Endothelial cell of umbilical vein (primary cell): ENCODE measurements at regions not wholly inside any gene's neighbourhood (a gene's known extent, or its start where the extent isn't known, plus 50 kb on each side); places are given as distances from the start of the nearest gene placed in this dataset.

Experiments
- BruUV-seq: library from RNA; stranded (reverse); fragments of 400-500 nt; replicated peaks from 2 replicates; lab custom pipeline; 2021; lab: Mats Ljungman, UMichigan
- CTCF ChIA-PET: fragments of 300-600, 350-600 bp; sonication (Branson Sonifier 250); formaldehyde crosslinking; loops from one replicate; lab custom pipeline; 2021; ENCODE audit warnings: antibody characterized with exemption, inconsistent platforms; lab: Charles Lee
- POLR2A ChIA-PET: fragments of 300-600, 350-600 bp; sonication (Branson Sonifier 250); formaldehyde crosslinking; loops from one replicate; lab custom pipeline; 2021; ENCODE audit warnings: antibody characterized with exemption, inconsistent platforms; lab: Charles Lee
- DNase-seq: peaks from one replicate; pipeline ENCODE4 v3.0.0-alpha.2; 2011; ENCODE audit warnings: low read depth, low spot score
- FAIRE-seq: peaks from 2 replicates; lab custom pipeline; 2011; peaks lifted over from hg19 to GRCh38; lab: Jason Lieb, UNC
- H2AFZ ChIP-seq: 2 replicates; pipeline ENCODE4 v1.6.0; 2012; ENCODE audit warnings: low read depth, low read length, control low read depth, inconsistent platforms
- H3K27ac ChIP-seq: 2 replicates; pipeline ENCODE4 v1.5.1; 2011; ENCODE audit warnings: low read depth, mild to moderate bottlenecking, control low read depth, low read length, moderate library complexity; ENCODE audit not compliant: insufficient read depth
- H3K27me3 ChIP-seq, 2 experiments: 2 replicates each; pipeline versions ENCODE4 v1.6.0 to v1.6.1; 2011; ENCODE audit warnings: low read length in 2 of 2, mixed read lengths in 1 of 2; ENCODE audit not compliant: control insufficient read depth in 2 of 2, insufficient read depth in 2 of 2
- H3K36me3 ChIP-seq, 2 experiments: 2 replicates in 1 of 2; 3 replicates in 1 of 2; pipeline ENCODE4 v1.5.1; 2011; ENCODE audit warnings: low read length in 2 of 2, mild to moderate bottlenecking in 1 of 2, moderate library complexity in 1 of 2; ENCODE audit not compliant: control insufficient read depth in 2 of 2, insufficient read depth in 2 of 2; ENCODE audit errors: extremely low read depth in 1 of 2
- H3K4me1 ChIP-seq: 3 replicates; pipeline ENCODE4 v1.5.1; 2011; ENCODE audit warnings: mild to moderate bottlenecking, low read length; ENCODE audit not compliant: control insufficient read depth, insufficient read depth; ENCODE audit errors: extremely low read depth
- H3K4me2 ChIP-seq: 2 replicates; pipeline ENCODE4 v1.6.1; 2011; ENCODE audit warnings: low read length, control low read depth, mixed read lengths; ENCODE audit not compliant: insufficient read depth
- H3K4me3 ChIP-seq, 3 experiments: fragments of 200-600 bp in 1 of 3; sonication (generic), shearing (Covaris generic) in 1 of 3; replicated peaks in 1 of 3; 2 replicates each; pipeline ENCODE4 v1.5.1; 2011 to 2016; ENCODE audit warnings: control low read depth in 3 of 3, low read length in 3 of 3, mild to moderate bottlenecking in 2 of 3, inconsistent platforms in 1 of 3, low read depth in 1 of 3, moderate library complexity in 1 of 3; ENCODE audit not compliant: insufficient read depth in 1 of 3
- H3K79me2 ChIP-seq: 2 replicates; pipeline ENCODE4 v1.6.0; 2012; ENCODE audit warnings: low read length, inconsistent platforms; ENCODE audit not compliant: control insufficient read depth, insufficient read depth
- H3K9ac ChIP-seq: replicated peaks from 2 replicates; pipeline ENCODE3; 2011; ENCODE audit warnings: low read length, control low read depth; ENCODE audit not compliant: insufficient read depth; ENCODE audit errors: extremely low read depth
- H3K9me1 ChIP-seq: replicated peaks from 3 replicates; pipeline ENCODE4 v1.6.0; 2011; ENCODE audit warnings: mild to moderate bottlenecking, low read length; ENCODE audit not compliant: control insufficient read depth, insufficient read depth; ENCODE audit errors: extremely low read depth
- H3K9me3 ChIP-seq: replicated peaks from 2 replicates; pipeline ENCODE4 v1.5.1; 2012; ENCODE audit warnings: low read length, inconsistent platforms; ENCODE audit not compliant: control insufficient read depth, insufficient read depth
- H4K20me1 ChIP-seq: replicated peaks from 2 replicates; pipeline ENCODE3; 2011; ENCODE audit warnings: mild to moderate bottlenecking, low read length; ENCODE audit not compliant: control insufficient read depth, insufficient read depth; ENCODE audit errors: extremely low read depth
- CTCF ChIP-seq, 2 donors: IDR thresholded peaks; 1 replicate in 1 of 2; 2 replicates in 1 of 2; pipeline ENCODE4 v1.5.1; 2011; ENCODE audit warnings: low read length in 2 of 2, mild to moderate bottlenecking in 2 of 2, moderate library complexity in 2 of 2, control low read depth in 1 of 2, inconsistent platforms in 1 of 2, low read depth in 1 of 2; ENCODE audit not compliant: insufficient read depth in 1 of 2; ENCODE audit errors: extremely low read depth in 1 of 2
- EZH2 ChIP-seq: IDR thresholded peaks from 2 replicates; pipeline ENCODE4 v1.6.1; 2012; ENCODE audit warnings: borderline replicate concordance, low read depth, mild to moderate bottlenecking, moderate library complexity, low read length, inconsistent platforms; ENCODE audit not compliant: severe bottlenecking
- FOS ChIP-seq: IDR thresholded peaks from 2 replicates; pipeline ENCODE4 v1.6.1; 2011; ENCODE audit warnings: mild to moderate bottlenecking, low read length, moderate library complexity, borderline replicate concordance; ENCODE audit not compliant: insufficient read depth
- GATA2 ChIP-seq: IDR thresholded peaks from 2 replicates; pipeline ENCODE4 v1.7.0; 2011; ENCODE audit warnings: low read depth, mild to moderate bottlenecking, moderate library complexity, mixed read lengths, low read length; ENCODE audit not compliant: insufficient read length, insufficient read depth
- JUN ChIP-seq: IDR thresholded peaks from 2 replicates; pipeline ENCODE4 v1.6.1; 2011; ENCODE audit warnings: borderline replicate concordance, low read depth; ENCODE audit not compliant: insufficient read length, insufficient read depth
- MAX ChIP-seq: IDR thresholded peaks from 2 replicates; pipeline ENCODE4 v1.6.1; 2011; ENCODE audit not compliant: insufficient read depth, insufficient read length
- MYC ChIP-seq: IDR thresholded peaks from one replicate; pipeline ENCODE4 v1.6.1; 2011; ENCODE audit warnings: mild to moderate bottlenecking, low read depth, low read length
- POLR2A ChIP-seq: IDR thresholded peaks from 2 replicates; pipeline ENCODE4 v1.6.1; 2012; ENCODE audit warnings: low read depth, mild to moderate bottlenecking, control low read depth, low read length
- POLR2AphosphoS5 ChIP-seq: IDR thresholded peaks from 2 replicates; pipeline ENCODE4 v1.6.1; 2012; ENCODE audit warnings: low read depth, mild to moderate bottlenecking, control low read depth, low read length, moderate library complexity; ENCODE audit not compliant: insufficient read depth
- dilution Hi-C: fragments of 300-500 bp; cut with MboI; formaldehyde crosslinking; loops from one replicate; pipeline ENCODE4 v1.15.0; 2019; ENCODE audit warnings: low sequenced_read_pairs; ENCODE audit not compliant: extremely low pct_ligation_motif_present
- intact Hi-C: fragments of 100-400 bp; cut with micrococcal nuclease; formaldehyde crosslinking; loops from one replicate; pipeline ENCODE4 v1.10.0; 2022

- FAIRE-seq: no peak
- no peak overlapping the region for H3K4me2 ChIP-seq
- intact Hi-C loops: no loop called here
Measured at GRCh38 chr12:88820012-88820411, 239.7 kb upstream of the KITLG start.

More at GRCh38 chr12:88820012-88820411, 239.7 kb upstream of the KITLG start:
- Histone ChIP-seq H3K36me3 (no peaks in the 10 kb centered on the region), H3K9me3 (no peaks in the 10 kb centered on the region), H3K4me3 (no peak overlapping the region), H3K9me1 (no peaks in the 10 kb centered on the region), H3K4me1 (no peaks in the 10 kb centered on the region), H4K20me1 (no peaks in the 10 kb centered on the region), H2AFZ (no peak overlapping the region), H3K9ac (no peak overlapping the region), H3K27me3 (no peaks in the 10 kb centered on the region), H3K79me2 (no peaks in the 10 kb centered on the region), H3K27ac (no peak overlapping the region)
- CTCF ChIA-PET: no interaction called here
- POLR2A ChIA-PET: no interaction called here
- no TSS peak for BruUV-seq
- dilution Hi-C loops: no loop called here
- no peak for DNase-seq
- TF ChIP-seq EZH2 (no peak), GATA2 (no peak), POLR2A (no peak), MYC (no peak), MAX (no peak), FOS (no peak), JUN (no peak), CTCF (IDR thresholded peaks at IDR 0.05; ENCODE audit: extremely low read depth in 1 of 2, insufficient read depth in 1 of 2, low read depth in 1 of 2, low read length in 2 of 2) (no peak), POLR2AphosphoS5 (no peak)
